Esophagus squamous epithelium (tissue), 5 donors: ENCODE measurements at regions not wholly inside any gene's neighbourhood (a gene's known extent, or its start where the extent isn't known, plus 50 kb on each side); places are given as distances from the start of the nearest gene placed in this dataset.

ENCODE experiments used
- DNase-seq: peaks from one replicate; lab custom pipeline; 2025; lab: John Stamatoyannopoulos, UW
- H3K27ac ChIP-seq, 4 donors: fragments of 200-600 bp; sonication (generic); one replicate each; pipeline ENCODE4 v1.5.1; 2016 to 2019; ENCODE audit warnings: mild to moderate bottlenecking in 1 of 4
- H3K27me3 ChIP-seq, 4 donors: fragments of 200-600 bp; sonication (generic); 1 replicate in 3 of 4; 2 replicates in 1 of 4; pipeline versions ENCODE4 v1.5.1 to v1.6.0; 2017 to 2021; ENCODE audit warnings: antibody characterized with exemption in 1 of 4
- H3K36me3 ChIP-seq, 3 donors: fragments of 200-600 bp; sonication (generic); one replicate each; pipeline ENCODE4 v1.5.1; 2016 to 2019
- H3K4me1 ChIP-seq, 3 donors: fragments of 200-600 bp; sonication (generic); one replicate each; pipeline ENCODE4 v1.5.1; 2017 to 2019
- H3K4me3 ChIP-seq, 4 donors: fragments of 200-600 bp; sonication (generic); 1 replicate in 3 of 4; 2 replicates in 1 of 4; pipeline ENCODE4 v1.5.1; 2016 to 2019; ENCODE audit warnings: mild to moderate bottlenecking in 2 of 4, moderate library complexity in 1 of 4
- H3K9me3 ChIP-seq, 3 donors: fragments of 200-600 bp; sonication (generic); one replicate each; pipeline ENCODE4 v1.5.1; 2016 to 2019
- POLR2A ChIP-seq, 4 donors: fragments of 450-650 bp; IDR thresholded peaks; one replicate each; pipeline ENCODE4 v1.6.1; 2017; ENCODE audit warnings: antibody characterized with exemption in 4 of 4, mild to moderate bottlenecking in 4 of 4, moderate library complexity in 3 of 4
- WGBS, 2 donors: methylation state at CpG; one replicate each; pipeline ENCODE4 v1.1.5; 2018; 5-methylcytosine and 5-hydroxymethylcytosine counted together
- intact Hi-C: fragments of 100-400 bp; cut with DNase I; formaldehyde crosslinking; loops from one replicate; pipeline ENCODE4 v1.15.0; 2022
- TF ChIP-seq, protein P1 (sequence below), 6 experiments: fragments of 450-650 bp in 4 of 6; fragments of 200-600 bp in 2 of 6; sonication (generic) in 2 of 6; IDR thresholded peaks; one replicate each; pipeline ENCODE4 v1.5.1; 2016 to 2019; ENCODE audit warnings: antibody characterized with exemption in 6 of 6, mild to moderate bottlenecking in 4 of 6, moderate library complexity in 4 of 6
- donor health status: DM: yes; HTN: yes; CAD: no.

DNA sequence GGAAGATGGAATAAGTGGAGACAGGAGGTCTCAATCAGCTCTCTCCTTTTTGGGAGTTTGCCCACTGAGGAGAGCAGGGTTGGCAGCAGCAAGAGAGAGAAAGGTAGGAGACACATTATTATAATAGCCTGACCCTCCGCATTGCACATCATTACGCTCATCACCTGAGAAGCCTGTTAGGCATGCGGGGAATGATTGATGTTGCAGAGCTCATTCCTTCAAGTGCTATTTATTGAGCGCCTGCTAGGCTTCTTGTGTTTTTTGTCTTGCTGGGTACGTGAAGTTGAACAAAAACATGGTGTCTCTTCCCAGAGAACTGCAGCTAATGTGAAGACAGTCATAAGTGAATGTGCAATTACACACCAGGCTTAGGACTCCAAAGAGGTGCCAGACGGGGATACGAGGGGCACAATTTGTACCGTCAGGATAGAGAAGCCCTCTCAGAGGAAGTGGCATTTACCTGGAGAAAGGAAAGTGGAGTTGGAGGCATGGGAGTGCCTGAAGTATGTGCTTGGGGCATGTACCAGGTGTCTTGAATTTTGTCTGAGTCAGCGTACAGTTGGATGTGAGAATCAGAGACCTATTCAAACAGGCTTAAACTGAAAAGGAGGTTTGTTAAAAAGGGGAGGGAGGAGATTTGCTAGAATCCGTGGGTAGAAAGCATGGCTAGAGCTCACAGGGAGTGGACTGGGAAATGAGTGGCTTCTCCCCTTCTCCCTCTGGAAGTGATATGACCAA, 90.2 kb upstream of the SOD3 start:
- H3K4me1 ChIP-seq, result no peaks in the 10 kb centered on the region
- WGBS, 2 donors, result 81 to 85% methylated on average over 10 of the region's 10 CpGs
- no peaks in the 10 kb centered on the region for H3K36me3 ChIP-seq
- DNase-seq, result no peak
- no peaks in the 10 kb centered on the region for H3K9me3 ChIP-seq
- no peaks in the 10 kb centered on the region for H3K27me3 ChIP-seq
- TF ChIP-seq, protein P1, sequence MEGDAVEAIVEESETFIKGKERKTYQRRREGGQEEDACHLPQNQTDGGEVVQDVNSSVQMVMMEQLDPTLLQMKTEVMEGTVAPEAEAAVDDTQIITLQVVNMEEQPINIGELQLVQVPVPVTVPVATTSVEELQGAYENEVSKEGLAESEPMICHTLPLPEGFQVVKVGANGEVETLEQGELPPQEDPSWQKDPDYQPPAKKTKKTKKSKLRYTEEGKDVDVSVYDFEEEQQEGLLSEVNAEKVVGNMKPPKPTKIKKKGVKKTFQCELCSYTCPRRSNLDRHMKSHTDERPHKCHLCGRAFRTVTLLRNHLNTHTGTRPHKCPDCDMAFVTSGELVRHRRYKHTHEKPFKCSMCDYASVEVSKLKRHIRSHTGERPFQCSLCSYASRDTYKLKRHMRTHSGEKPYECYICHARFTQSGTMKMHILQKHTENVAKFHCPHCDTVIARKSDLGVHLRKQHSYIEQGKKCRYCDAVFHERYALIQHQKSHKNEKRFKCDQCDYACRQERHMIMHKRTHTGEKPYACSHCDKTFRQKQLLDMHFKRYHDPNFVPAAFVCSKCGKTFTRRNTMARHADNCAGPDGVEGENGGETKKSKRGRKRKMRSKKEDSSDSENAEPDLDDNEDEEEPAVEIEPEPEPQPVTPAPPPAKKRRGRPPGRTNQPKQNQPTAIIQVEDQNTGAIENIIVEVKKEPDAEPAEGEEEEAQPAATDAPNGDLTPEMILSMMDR (IDR thresholded peaks at IDR 0.05), result no peak
- TF ChIP-seq POLR2A (IDR thresholded peaks at IDR 0.05), result no peak
- intact Hi-C loops, result no loop called here
- no peak overlapping the region for H3K4me3 ChIP-seq
- H3K27ac ChIP-seq, result no peak overlapping the region

DNA sequence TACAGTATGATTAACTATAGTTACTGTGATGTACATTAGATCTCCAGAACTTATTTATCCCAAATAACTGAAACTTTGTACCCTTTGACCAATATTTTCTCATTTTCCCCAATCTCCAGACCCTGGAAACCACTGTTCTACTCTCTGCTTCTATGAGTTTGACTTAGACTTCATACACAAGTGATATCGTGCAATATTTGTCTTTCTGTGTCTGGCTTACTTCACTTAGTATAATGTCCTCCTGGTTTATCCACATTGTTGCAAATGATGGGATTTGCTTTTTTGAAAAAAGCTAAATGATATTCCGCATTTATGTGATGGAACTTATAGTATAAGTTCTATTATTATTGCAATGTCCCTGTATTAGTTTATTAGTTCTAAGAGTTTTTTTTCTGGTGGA, 81.8 kb upstream of the SOD3 start:
- TF ChIP-seq, protein P1 (IDR thresholded peaks at IDR 0.05), result no peak
- Histone ChIP-seq H3K36me3 (no peaks in the 10 kb centered on the region), H3K9me3 (peaks cover 0 to 8% (median 6%) of the 10 kb centered on the region in 3 donors), H3K4me1 (no peaks in the 10 kb centered on the region), H3K27ac (no peak overlapping the region), H3K4me3 (no peak overlapping the region), H3K27me3 (no peaks in the 10 kb centered on the region)
- 43 to 48% methylated on average over 2 of the region's 2 CpGs for WGBS, 2 donors
- DNase-seq, result no peak
- intact Hi-C loops, result no loop called here

DNA sequence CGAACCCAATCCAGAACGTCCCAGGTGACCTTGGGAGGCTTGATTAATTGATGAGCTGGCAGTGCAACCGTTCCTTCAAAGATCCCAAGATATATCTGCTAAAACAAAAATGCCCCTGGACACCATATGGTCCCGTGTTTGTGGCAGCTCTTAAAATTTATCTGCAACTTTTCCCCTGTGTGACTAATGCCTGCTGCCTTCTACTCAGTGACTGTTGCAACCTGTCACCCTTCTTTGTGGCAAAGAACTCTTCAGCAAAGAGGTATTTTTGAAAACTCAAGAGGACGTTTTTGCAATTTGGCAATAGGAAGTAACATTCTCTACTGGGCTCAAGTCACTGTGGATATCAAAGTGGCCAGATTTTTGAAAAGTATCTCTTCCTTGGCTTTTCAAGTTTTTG, 75.8 kb upstream of the SOD3 start:
- Histone ChIP-seq H3K27ac (no peak overlapping the region), H3K27me3 (no peaks in the 10 kb centered on the region), H3K4me1 (no peaks in the 10 kb centered on the region), H3K36me3 (no peaks in the 10 kb centered on the region), H3K4me3 (no peak overlapping the region), H3K9me3 (peaks cover 0 to 8% (median 6%) of the 10 kb centered on the region in 3 donors)
- intact Hi-C loops, result no loop called here
- 29 to 40% methylated on average over 5 of the region's 5 CpGs for WGBS, 2 donors
- TF ChIP-seq POLR2A (IDR thresholded peaks at IDR 0.05), result no peak
- TF ChIP-seq, protein P1 (IDR thresholded peaks at IDR 0.05), result no peak
- no peak for DNase-seq

DNA sequence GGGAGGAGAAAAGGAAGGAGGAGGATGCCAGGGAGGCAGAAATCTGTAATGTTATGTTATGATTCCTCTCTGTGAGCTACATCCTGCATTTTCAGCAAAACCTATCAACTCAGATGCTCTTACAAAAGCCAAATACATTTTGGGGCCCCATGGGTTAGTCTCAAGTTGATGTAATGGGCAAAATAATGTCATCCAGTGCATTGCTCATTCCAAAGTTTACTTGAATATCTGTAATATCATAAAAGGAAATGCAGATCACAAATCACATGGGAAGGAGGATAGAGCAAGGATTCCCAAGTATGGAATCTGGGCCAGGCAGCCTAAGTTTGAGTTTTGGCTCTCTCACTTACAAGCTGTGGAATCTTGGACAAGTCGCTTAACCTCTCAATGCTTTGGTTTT, 74.9 kb upstream of the SOD3 start:
- H3K27me3 ChIP-seq, result no peaks in the 10 kb centered on the region

DNA sequence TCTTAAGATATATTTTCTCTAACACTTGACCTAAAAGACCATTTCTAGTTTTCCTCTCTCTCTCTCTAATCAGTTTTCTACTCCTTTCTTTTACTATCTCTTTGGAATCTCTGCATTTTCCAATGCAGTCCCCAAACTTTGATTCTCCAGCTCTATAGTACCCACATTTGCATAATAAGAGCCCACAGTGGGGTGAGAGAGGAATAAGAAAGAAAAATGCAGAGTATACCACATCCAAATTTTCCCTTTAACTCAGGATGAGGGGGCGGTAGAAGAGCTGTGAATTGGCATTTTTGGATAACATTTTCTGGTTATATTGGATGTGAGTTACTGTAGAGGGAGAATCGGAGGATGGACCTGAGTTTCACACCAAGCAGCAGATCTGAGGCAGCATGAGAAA, 74.4 kb upstream of the SOD3 start:
- no peaks in the 10 kb centered on the region for H3K36me3 ChIP-seq
- H3K4me1 ChIP-seq, result no peaks in the 10 kb centered on the region
- no peaks in the 10 kb centered on the region for H3K27me3 ChIP-seq
- peaks cover 0 to under 1% (median 0%) of the 10 kb centered on the region in 3 donors for H3K9me3 ChIP-seq
- no peak overlapping the region for H3K27ac ChIP-seq
- WGBS, 2 donors, result 70 to 94% methylated on average over 2 of the region's 2 CpGs
- no peak for DNase-seq
- TF ChIP-seq, protein P1 (IDR thresholded peaks at IDR 0.05), result no peak
- TF ChIP-seq POLR2A (IDR thresholded peaks at IDR 0.05), result no peak
- no peak overlapping the region for H3K4me3 ChIP-seq
- intact Hi-C loops, result no loop called here

More for the DNA sequence above, 74.9 kb upstream of the SOD3 start:
- WGBS, 2 donors, result 67 to 74% methylated on average over 1 of the region's 1 CpG
- intact Hi-C loops, result no loop called here
- Histone ChIP-seq H3K27ac (no peak overlapping the region), H3K4me1 (no peaks in the 10 kb centered on the region), H3K9me3 (peaks cover 0 to 6% (median 2%) of the 10 kb centered on the region in 3 donors), H3K4me3 (no peak overlapping the region), H3K36me3 (no peaks in the 10 kb centered on the region)
- no peak for DNase-seq
- no peak for TF ChIP-seq POLR2A (IDR thresholded peaks at IDR 0.05)
- TF ChIP-seq, protein P1 (IDR thresholded peaks at IDR 0.05), result no peak
